ENCODE measurements at regions not wholly inside any gene's neighbourhood (a gene's known extent, or its start where the extent isn't known, plus 50 kb on each side); places are given as distances from the start of the nearest gene placed in this dataset.

GRCh38 chr1:83725735-83726360 lies 273.1 kb downstream of the TTLL7 start:
- no peak for TF ChIP-seq CTCF (IDR thresholded peaks at IDR 0.05; ENCODE audit: low read depth, low read length)
- no peak for TF ChIP-seq POLR2A (IDR thresholded peaks at IDR 0.05; ENCODE audit: extremely low read depth, insufficient read length)
- no peak for TF ChIP-seq MAX (IDR thresholded peaks at IDR 0.05; ENCODE audit: low read depth, low read length)
- no peak for TF ChIP-seq MYC (IDR thresholded peaks at IDR 0.05; ENCODE audit: low read depth, low read length)

Measured in NB4 (cell line).